ENCODE measurements at regions not wholly inside any gene's neighbourhood (a gene's known extent, or its start where the extent isn't known, plus 50 kb on each side); places are given as distances from the start of the nearest gene placed in this dataset.

GRCh38 chr16:88326611-88327485 lies 55.9 kb upstream of the ZNF469 start:
- H3K36me3 Mint-ChIP-seq (ENCODE audit: low read depth), result no peaks in the 10 kb centered on the region; the same call in 2 of the 3 replicates
- DNase-seq (ENCODE audit: low spot score), result no peak

More at GRCh38 chr16:88326611-88327485, 55.9 kb upstream of the ZNF469 start:
- no peak for ATAC-seq
- H3K4me3 ChIP-seq, result no peak overlapping the region
- no peak overlapping the region for H3K27ac ChIP-seq (ENCODE audit: low read depth)
- no peaks in the 10 kb centered on the region for H3K4me1 ChIP-seq (ENCODE audit: insufficient read depth)
- Mint-ChIP-seq H3K4me3 (no peak overlapping the region), H3K4me1 (no peaks in the 10 kb centered on the region), H3K9me3 (peaks cover 6% of the 10 kb centered on the region; the same call in 1 of the 3 replicates), H3K27ac (no peak overlapping the region), H3K27me3 (ENCODE audit: insufficient read depth, low read depth, poor library complexity) (peaks cover 9% of the 10 kb centered on the region)
- no peaks in the 10 kb centered on the region for H3K79me2 ChIP-seq (replicated peaks; ENCODE audit: insufficient read depth)
- no peaks in the 10 kb centered on the region for H3K36me3 ChIP-seq (ENCODE audit: insufficient read depth)
- no peak overlapping the region for H3K4me2 ChIP-seq
- H4K20me1 ChIP-seq (replicated peaks; ENCODE audit: insufficient read depth), result no peaks in the 10 kb centered on the region
- no peaks in the 10 kb centered on the region for H3K27me3 ChIP-seq (ENCODE audit: insufficient read depth)
- no peak for TF ChIP-seq CREB1 (CRISPR knock-in tag; IDR thresholded peaks at IDR 0.05; ENCODE audit: low read depth)
- no peak for TF ChIP-seq CTCF (conservative IDR thresholded peaks at IDR 0.05; ENCODE audit: low read depth in 2 of 2)
- no peak for TF ChIP-seq EZH2 (IDR thresholded peaks at IDR 0.05; ENCODE audit: low read depth, unreplicated experiment)
- TF ChIP-seq EZH2phosphoT487 (IDR thresholded peaks at IDR 0.05; ENCODE audit: unreplicated experiment), result no peak
- TF ChIP-seq ZNF331 (CRISPR knock-in tag; IDR thresholded peaks at IDR 0.05; ENCODE audit: low read depth), result no peak
- TF ChIP-seq POLR2AphosphoS5 (IDR thresholded peaks at IDR 0.05; ENCODE audit: low read depth), result no peak
- TF ChIP-seq ZNF114 (CRISPR knock-in tag; IDR thresholded peaks at IDR 0.05), result no peak
- no peak for TF ChIP-seq NANOG (IDR thresholded peaks at IDR 0.05; ENCODE audit: borderline replicate concordance)
- TF ChIP-seq ZNF462 (CRISPR knock-in tag; IDR thresholded peaks at IDR 0.05), result no peak
- TF ChIP-seq ETS1 (IDR thresholded peaks at IDR 0.05), result no peak
- no peak for TF ChIP-seq JUNB (IDR thresholded peaks at IDR 0.05; ENCODE audit: unreplicated experiment)
- no peak for TF ChIP-seq REST (IDR thresholded peaks at IDR 0.05; ENCODE audit: unreplicated experiment)
- TF ChIP-seq STAT1 (IDR thresholded peaks at IDR 0.05; ENCODE audit: unreplicated experiment), result no peak
- H2AFZ ChIP-seq, result no peak overlapping the region
- H3F3A ChIP-seq (replicated peaks; ENCODE audit: low read depth), result no peaks in the 10 kb centered on the region
- no peaks in the 10 kb centered on the region for H3K9me2 ChIP-seq (ENCODE audit: insufficient read depth)
